RCC 7860 (cell line): ENCODE measurements at regions not wholly inside any gene's neighbourhood (a gene's known extent, or its start where the extent isn't known, plus 50 kb on each side); places are given as distances from the start of the nearest gene placed in this dataset.
"Not testable (repeated sequence)": the region's sequence is repeated elsewhere in the genome, so short reads cannot be mapped to it uniquely, and the experiment has no call there.

Source experiments
- DNase-seq: peaks from one replicate; pipeline ENCODE4 v3.0.0-alpha.2; 2015; ENCODE audit warnings: low spot score
- FAIRE-seq: peaks from 2 replicates; lab custom pipeline; 2012; peaks lifted over from hg19 to GRCh38; lab: Jason Lieb, UNC

GRCh38 chr1:88300752-88301263 is 383.3 kb upstream of the PKN2 start:
- FAIRE-seq = no peak

DNA sequence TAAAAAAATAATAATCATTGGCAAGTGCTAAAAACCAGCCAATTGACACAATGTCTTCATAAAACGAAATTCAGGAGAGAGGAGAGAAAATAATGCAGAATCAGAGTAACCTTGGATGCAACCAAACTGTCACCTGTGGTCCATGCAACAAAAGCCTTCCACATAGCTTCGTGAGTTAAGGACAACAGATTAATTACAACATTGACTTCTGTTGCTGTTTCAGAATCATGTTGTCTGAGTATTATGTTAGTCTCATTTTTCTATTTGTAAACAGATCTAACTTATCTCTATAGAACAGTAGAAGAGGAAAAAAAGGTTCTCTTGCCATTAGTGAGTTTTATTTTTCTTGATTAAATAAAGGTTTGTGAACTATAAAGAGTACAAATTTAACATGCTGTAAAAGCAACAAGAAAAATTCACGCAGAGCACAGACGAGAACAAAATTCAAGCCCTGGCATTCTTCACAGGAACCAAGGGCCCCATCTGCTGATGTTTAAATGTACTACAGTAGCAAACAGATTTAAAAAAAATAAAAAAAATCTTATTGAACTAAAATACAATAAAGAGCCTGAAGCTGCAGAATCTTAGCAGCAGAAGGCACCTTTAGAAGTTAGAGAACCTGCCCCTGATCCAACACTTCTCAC is 381.1 kb upstream of the PKN2 start:
- DNase-seq (no peak), FAIRE-seq (no peak)

More at GRCh38 chr1:88300752-88301263, 383.3 kb upstream of the PKN2 start:
- no peak for DNase-seq

- no peak for DNase-seq
- no peak for FAIRE-seq
Observed at GRCh38 chr1:88311265-88311664, 372.8 kb upstream of the PKN2 start.

GRCh38 chr1:88311907-88312306 is 372.2 kb upstream of the PKN2 start:
- FAIRE-seq = no peak
- DNase-seq = no peak

GRCh38 chr1:88317396-88317795 is 366.7 kb upstream of the PKN2 start:
- no peak for FAIRE-seq

GRCh38 chr1:88318740-88319139 is 365.3 kb upstream of the PKN2 start:
- DNase-seq (no peak), FAIRE-seq (no peak)

More at GRCh38 chr1:88317396-88317795, 366.7 kb upstream of the PKN2 start:
- no peak for DNase-seq

- DNase-seq = no peak
- FAIRE-seq = no peak
Observed at GRCh38 chr1:88320291-88320690, 363.8 kb upstream of the PKN2 start.

- DNase-seq (no peak), FAIRE-seq (no peak)
Observed at GRCh38 chr1:88321706-88322105, 362.4 kb upstream of the PKN2 start.

GRCh38 chr1:88324899-88325298 is 359.2 kb upstream of the PKN2 start:
- FAIRE-seq (no peak), DNase-seq (no peak)

DNA sequence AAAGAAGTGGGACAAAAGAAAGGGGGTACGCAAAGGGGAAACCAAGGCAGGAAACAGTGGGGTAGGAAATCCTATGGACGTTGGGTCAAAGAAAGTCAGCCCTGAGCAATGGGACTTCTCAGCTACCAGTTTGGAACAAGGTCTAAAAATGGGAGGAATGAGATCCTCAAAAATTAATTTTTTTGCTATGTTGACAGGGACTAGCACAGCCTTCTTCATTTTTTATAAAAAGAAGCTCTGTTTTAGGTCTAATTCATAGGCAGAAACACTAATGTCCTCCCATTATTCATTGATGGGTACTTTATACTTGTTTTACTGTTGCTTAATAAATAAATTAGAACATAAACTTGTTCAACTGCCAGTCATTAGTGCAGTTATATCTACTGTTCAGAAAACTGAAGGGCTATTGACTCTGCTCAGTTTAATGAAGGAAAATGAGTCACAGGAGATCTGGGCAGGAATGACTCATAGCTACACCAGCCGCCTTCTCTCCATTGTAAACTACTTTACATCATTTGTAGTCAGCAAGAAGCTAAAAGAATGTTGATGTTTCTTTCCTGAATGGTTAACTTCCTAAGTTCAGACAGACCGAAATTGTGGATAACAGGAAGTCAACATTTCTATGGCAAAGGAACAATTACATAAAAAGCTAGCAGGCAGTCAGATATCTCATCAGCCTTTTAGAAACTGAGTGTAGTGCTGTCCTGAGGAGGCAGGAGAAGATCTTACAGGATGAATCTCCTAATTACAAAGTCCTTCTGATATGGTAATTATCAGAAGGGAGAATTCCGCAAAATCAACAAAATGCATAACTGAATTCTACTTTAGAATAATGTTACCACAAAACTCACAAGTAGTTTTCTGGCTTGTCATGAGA is 356.4 kb upstream of the PKN2 start:
- DNase-seq (peak; percentile 71), FAIRE-seq (peak; percentile 91)

DNA sequence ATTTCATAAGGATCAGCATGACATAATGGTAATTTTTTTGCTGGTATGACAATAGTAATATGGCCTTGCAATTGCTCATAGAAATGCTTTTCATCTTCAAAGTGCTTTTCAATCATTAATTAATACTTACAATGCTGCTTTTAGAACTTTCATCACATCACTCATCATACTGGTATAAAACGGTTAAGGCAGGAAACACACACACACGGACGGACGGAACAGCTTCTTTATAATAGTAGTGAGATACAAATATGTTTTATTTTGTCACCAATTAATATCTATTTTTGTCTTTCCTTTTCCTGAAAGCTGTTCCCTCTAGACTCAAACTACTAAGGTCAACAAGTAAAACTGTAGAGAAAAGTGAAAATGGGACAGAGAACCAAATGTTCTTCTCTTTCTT is 353.9 kb upstream of the PKN2 start:
- FAIRE-seq (no peak), DNase-seq (no peak)

DNA sequence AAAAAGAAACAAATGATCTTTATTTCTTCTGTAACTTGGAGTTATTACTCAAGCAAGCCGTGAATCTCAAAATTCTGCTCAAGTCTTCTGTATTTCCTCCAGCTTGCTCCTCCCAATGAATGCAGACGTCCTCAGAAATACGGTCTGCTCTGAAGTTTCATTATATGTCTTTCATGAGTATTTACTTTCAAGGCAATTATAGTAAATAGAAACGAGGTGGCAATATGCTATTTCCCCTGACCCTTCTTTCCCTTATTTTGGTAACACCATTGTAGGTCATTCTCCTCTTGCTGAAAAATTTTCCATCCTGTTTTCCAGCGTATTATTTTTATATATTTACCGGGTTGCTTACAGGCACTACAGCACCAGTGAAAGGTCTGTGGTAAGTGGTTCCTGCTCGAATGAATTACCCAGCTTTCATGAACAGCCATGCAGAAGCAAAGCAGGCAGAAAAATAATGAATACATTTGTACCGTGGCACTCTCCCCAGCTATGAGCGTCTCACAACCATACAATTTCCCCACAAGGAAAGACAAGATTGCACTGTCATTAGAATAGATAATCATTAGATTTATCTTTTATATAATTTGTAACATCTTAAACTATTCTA is 350.9 kb upstream of the PKN2 start:
- no peak for DNase-seq
- no peak for FAIRE-seq

- FAIRE-seq (no peak), DNase-seq (no peak)
Observed at GRCh38 chr1:88341447-88341846, 342.6 kb upstream of the PKN2 start.

DNA sequence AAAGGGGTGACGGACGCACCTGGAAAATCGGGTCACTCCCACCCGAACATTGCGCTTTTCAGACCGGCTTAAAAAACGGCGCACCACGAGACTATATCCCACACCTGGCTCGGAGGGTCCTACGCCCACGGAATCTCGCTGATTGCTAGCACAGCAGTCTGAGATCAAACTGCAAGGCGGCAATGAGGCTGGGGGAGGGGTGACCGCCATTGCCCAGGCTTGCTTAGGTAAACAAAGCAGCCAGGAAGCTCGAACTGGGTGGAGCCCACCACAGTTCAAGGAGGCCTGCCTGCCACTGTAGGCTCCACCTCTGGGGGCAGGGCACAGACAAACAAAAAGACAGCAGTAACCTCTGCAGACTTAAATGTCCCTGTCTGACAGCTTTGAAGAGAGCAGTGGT is 342.0 kb upstream of the PKN2 start:
- not testable (repeated sequence) for DNase-seq, FAIRE-seq

- DNase-seq (no peak), FAIRE-seq (no peak)
Observed at GRCh38 chr1:88350648-88351047, 333.4 kb upstream of the PKN2 start.

- DNase-seq = no peak
- no peak for FAIRE-seq
Observed at GRCh38 chr1:88351960-88352359, 332.1 kb upstream of the PKN2 start.

- FAIRE-seq (no peak), DNase-seq (no peak)
Observed at GRCh38 chr1:88354256-88354655, 329.8 kb upstream of the PKN2 start.

- FAIRE-seq = no peak
- DNase-seq = no peak
Observed at GRCh38 chr1:88357729-88358128, 326.3 kb upstream of the PKN2 start.

DNA sequence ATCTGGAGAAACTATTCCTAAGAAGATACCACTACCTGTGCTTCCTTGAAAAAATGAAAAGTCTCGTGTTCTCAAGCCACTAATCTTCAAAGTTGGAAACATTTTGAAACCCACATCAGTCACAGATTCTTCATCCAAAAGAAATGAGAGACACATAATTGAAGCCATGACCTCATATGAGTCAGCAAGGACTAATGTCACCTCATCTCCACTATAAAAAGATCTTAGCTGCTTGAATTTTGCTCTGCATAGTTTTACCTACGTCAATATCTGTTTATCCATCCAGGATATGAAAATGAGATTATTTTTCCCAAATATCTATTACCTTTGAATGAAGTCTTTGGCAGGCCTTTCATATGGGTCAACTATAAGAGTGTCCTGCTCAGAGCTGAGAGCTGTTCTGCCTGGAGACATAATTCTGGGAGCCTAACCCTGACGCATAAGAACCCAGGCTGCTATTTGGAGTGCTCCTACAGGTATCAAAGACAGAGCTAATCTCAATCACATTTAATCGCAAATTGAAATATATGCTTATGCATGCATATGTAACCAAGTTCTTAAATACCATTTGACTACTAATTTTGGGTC is 312.5 kb upstream of the PKN2 start:
- DNase-seq = no peak
- no peak for FAIRE-seq

GRCh38 chr1:88375977-88376376 is 308.1 kb upstream of the PKN2 start:
- DNase-seq (no peak), FAIRE-seq (no peak)

GRCh38 chr1:88376421-88376820 is 307.7 kb upstream of the PKN2 start:
- DNase-seq (no peak), FAIRE-seq (no peak)
